ENCODE measurements at regions not wholly inside any gene's neighbourhood (a gene's known extent, or its start where the extent isn't known, plus 50 kb on each side); places are given as distances from the start of the nearest gene placed in this dataset.

DNA sequence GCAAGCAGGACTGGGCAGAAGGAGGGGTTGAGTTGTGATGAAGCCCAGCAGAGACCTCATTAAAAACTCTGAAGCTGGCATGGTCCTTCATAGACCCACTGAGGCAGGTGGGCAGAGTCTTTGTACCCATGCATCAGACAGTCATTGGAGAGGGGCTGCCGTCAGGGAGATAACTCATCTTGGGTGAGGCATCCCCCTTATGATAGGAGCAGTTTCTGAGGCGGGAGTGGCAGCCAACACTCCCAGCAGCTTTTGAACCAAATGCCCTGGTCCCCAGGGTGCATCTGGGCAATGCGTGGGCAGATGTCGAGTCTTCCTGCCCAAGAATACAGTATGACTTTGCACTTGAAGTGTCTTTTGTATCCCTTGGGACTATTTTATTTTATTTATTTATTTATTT, 68.1 kb downstream of the HTR5A start:
- no peak for DNase-seq (ENCODE audit: low spot score)

DNA sequence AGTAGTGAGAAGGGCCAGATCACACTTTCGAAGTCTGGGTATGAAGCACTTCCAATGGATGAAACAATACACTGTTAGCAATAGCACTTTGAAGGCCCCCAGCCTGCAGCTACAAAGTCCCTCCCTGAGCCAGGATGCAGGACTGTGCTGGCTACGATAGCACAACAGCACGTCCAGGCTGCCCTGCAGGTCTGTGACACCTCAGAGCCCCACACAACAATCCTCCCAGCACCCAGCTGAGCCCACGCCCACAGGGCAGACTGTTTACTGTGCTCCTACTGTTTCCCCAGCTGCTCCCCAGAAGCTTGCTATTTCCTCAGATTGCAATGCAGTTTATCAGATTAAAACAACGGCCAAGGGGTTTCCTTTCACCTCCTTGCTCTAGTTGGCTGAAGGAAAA, 71.4 kb downstream of the HTR5A start:
- no peak for DNase-seq (ENCODE audit: low spot score)

DNA sequence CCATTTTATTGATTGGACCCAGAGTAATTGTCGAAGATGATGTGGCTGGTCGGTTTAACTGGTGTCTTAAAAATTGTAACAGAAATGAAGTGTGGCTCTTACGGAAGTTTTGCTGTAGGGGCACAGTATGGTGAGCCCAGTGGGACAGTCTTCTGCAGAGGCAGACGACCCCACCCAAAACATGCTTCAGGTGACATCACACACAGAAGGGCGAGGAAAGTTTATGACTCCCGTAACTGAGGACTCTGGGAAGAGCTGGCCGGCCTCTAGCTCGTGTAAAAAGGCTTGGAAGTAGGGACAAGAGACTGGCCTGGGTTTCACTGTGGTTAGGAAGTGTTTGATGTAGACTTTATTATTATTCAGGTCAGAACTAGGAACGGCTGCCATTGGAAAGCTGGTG, 73.3 kb downstream of the HTR5A start:
- DNase-seq (ENCODE audit: low spot score), result no peak

DNA sequence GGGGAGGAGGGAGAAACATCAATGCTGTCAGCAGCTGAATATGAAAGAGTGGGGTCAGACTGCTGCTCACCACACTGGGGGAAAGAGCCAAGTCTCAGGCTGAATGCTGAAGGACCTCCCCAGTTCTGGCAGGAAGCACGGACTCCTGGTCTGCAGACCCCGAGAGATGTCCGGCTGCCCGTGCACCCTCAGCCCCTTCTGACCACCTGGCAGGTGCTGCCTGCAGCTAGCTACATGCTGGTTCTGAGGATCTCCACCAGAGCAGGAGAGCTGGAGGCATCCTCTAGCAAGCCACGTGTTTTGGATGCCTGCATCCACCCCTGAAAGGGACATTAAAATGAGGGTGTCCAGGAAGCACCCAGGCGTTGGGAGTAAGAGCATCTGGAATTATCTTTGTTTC, 74.2 kb downstream of the HTR5A start:
- no peak for DNase-seq (ENCODE audit: low spot score)

DNA sequence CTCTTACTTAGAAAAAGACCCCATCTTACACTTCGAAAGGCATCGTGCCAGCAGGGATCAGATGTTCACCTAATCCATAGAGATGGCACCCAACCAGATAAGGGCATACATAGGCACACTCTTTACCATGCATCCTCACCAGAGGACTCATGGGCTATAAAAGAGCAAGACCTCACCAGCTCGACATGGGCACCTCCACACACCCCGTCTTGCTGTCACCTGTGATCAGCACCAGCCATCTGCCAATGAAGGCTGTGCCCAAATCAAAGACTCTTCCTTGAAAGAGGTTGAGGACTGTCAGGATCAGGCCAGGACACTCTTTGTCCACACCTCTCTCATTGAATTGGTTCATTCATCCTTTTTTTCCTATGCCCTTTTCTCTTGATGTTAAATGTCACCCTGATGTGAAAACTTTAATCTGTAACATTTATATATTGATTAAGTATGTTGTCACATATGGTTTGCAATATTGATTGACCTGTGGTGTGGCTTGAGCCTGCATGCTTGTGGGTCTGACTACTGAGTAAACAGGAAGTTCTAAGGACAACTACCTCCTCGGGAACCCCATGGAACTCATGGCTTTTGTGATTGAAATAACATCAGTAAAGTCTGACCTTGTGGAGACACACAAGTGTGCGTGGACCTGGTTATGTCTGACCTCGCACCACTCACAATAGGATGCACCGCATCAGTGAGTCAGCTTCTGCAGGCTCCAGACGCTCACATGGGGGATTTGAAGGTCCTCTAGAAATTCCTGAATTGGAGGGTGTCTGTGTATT, 75.5 kb downstream of the HTR5A start:
- no peak for DNase-seq (ENCODE audit: low spot score)

DNA sequence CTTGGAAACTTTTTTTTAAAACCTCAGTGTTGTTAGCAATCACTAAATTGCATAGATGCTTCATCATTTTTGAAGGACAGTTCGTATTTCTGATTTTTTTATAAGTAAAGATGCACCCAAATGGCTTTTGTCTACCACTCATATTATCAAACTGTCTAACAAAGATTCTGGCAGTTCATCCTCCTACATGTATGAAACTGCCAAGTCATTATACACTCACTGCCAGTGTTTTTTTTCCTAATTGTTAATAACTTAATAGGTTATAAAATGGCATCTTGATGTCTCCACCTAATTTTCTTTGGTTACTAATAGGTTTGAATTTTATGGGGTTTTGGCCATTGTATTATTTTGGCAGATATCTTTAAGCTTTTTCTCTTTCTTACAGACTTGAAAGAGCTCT, 77.0 kb downstream of the HTR5A start:
- DNase-seq (ENCODE audit: low spot score), result no peak

DNA sequence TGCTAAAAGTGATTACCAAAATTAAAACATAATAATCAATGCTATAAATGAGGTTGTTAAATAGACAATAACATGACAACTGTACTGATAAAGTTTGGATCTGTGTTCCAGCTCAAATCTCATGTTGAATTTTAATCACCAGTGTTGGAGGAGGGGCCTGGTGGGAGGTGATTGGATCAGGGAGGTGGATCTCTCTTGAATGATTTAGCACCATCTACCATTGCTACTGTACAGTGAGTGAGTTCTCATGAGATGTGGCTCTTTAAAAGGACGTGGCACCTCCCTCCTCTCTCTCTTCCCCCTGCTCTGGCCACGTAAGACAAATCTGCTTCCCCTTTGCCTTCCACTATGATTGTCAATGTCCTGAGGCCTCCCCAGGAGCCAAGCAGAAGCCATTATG, 77.5 kb downstream of the HTR5A start:
- DNase-seq (ENCODE audit: low spot score), result no peak

DNA sequence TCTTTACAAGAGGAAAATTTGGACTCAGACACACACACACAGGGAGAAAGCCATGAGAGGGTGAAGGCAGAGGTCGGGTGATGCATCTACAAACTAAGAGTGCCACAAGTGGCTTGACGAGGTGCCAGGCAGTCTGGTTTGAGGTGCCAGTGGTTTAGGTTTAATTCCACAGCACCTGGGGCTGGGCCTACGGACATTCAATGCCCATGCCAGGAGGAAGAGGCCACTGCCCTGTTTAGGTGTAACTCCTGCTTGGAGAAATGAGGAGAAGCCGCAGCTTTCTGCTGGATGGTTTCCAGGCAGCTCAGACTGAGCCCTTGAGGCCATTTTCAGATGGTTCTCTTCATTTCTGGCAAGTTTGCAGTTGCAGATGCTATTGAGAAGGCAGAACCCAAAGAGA, 83.6 kb downstream of the HTR5A start:
- DNase-seq (ENCODE audit: low spot score), result no peak

DNA sequence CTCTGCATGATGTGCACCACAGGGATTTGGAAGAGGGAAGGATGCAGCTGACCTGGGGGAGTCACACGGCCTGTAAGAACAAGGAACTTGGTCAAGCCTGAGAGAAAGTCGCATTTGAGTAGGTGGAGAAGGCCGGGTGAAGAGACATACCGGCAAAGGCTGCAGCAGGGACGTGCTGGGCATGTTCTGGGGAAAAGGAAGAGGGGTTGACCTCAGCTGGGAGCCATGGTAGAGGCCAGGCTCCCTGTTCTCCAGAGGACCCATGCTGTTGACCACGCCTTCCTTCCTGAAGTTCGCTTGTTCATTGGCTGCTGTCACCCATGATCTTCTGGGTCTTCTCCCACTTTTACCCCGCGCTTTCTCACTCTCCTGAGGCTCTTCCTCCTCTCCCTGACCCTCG, 84.5 kb downstream of the HTR5A start:
- DNase-seq (ENCODE audit: low spot score), result no peak

DNA sequence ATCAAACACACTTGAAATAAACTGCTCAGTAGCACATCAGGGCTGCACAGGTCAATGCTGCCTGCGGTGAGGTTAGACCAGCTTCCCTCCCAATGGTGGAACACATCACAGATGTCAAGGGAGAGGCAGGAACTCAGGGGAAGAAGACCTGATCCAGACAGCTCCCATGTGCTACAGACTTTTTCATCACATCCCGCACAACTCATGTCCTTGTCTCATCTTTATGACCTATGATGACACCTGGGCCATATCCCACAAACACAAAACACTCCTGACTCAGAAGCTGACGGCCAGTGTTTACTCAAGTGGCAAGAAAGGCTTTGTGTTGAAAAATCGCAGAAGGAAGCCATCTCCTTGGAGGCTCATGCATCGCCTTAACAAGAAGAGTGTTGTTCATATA, 91.6 kb downstream of the HTR5A start:
- no peak for DNase-seq (ENCODE audit: low spot score)

DNA sequence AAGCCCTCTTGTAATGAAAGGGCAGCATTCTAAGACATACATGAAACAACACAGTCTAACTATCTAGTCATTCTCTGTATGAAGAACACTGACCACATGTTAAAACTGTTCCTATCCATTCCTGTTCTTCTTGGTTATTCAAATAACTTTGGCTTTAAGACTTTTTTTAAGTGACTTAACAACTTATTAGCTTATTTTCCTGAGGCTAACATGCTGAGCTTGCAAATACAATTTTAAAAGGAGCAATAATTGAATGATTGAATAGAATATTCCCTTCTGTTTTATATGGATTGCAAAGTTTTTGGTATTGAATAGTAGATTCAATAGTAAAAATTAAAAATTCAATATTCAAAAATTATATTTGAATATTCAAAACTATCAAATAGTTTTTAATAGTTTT, 92.3 kb downstream of the HTR5A start:
- DNase-seq (ENCODE audit: low spot score), result no peak

DNA sequence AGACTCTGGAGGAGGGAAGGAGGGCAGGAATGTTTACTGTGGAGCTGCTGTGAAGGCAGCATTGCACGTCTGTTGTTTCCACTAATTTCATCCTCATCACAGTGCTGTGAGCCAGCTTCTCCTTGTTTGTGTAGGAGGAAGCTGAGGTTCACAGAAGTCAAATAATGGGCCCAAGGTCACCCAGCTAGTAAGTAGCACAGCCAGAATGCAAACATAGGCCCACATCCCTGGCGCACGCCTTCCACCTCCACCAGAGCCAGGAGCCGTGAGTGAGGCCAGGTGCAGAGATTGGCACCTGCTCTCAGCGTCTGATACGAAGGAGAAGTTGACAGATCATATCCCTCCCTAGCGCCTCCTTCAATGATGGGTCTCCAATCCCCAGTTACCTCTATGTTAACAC, 93.6 kb downstream of the HTR5A start:
- DNase-seq (ENCODE audit: low spot score), result no peak

DNA sequence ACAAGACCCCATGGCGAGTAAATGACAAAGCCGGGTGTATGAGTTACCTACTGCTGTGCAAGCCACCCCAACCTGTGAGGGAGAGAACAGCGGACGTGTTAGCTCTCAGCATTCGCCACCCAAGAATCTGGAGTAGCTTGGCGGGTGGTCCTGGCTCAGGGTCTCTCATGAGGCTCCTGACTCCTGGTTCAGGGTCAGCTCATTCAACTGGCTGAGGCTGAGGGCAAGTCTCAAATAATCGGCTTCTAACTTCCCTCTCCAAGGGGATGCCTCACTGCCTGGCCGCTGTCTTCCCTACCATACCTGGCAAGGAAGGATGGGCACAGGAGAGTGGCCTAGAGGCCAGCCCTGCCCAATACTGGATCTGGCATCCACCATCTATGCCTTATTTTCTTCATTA, 94.2 kb downstream of the HTR5A start:
- no peak for DNase-seq (ENCODE audit: low spot score)

DNA sequence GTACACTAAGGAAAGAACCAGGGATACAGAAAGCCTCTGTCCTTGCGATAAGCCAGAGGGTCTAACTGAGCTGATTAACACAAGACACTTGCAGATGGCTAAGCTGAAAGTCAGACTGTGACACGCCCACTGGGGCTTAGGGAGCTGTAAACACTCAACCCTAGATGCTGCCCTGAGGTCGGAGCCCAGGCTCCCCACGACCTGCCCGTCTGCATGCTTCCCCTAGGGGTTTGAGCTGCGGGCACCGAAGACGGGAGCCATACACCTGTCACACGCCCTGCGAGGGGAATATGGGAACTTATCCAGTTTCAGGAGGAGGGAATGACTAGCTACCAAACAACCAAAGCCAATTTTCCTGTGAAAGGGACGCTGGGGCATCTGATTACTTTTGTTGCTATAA, 96.0 kb downstream of the HTR5A start:
- DNase-seq (ENCODE audit: low spot score), result no peak

DNA sequence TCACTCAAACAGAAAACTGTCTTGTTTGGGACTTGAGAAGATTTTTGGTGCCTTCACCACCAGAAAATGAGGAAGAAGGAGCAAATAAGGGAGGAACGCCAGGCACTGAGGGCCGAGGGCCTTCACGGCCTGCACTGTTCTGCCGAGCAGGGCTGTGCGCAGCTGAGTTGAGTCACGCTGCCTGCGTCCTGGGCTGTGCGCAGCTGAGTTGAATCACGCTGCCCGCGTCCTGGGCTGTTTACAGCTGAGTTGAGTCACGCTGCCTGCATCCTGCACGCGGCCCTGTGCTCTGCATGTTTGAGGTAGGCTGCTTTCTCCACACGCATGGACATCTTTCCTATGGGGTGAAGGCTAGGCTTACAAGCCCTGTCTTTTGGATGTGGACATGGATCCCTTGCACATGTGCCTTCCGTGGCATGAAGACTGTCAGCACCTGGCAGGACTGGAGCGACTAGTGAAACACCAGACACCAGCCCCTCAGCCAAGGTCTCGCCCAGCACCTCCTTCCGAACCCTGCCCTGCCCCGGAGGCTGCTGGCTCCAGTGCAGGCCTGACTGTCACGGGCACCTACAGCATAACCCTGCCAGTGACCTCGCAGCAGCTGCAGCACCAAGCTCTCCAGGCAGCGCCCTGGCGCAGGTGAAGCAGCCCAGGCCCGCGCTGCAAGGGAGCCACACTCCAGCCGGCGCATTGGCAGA, 96.7 kb downstream of the HTR5A start:
- DNase-seq (ENCODE audit: low spot score), result no peak

DNA sequence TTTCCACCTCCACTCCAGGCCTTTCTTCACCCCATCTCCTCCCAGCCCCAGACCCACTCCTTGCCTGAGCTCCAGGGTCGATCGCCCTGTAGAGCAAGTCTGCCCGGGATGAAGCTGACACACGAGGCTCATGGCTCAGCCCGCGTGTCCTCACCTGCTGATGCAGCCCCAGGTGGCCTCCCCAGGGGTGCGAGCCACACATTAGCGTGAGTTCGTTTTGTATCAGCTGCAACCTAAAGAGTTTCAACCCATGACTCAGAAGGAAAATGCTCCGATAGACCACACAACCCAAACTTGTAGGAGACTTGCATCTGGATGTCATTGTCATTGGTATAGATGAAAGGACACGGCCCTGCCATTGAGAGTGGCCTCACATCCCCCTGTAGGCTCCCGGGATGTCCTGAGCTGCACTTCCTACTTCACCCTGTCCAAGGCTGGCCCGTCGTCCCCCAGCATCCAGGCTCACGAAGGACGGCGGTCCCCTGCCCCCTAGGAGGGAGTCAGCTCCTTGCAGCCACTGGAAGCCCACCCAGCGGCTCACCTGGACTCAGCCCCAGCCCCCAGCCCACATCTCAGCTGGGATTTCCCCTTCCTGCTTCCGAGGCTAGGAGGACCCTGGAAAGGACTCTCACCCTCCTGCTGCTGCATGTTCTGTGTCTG, 97.7 kb downstream of the HTR5A start:
- no peak for DNase-seq (ENCODE audit: low spot score)

DNA sequence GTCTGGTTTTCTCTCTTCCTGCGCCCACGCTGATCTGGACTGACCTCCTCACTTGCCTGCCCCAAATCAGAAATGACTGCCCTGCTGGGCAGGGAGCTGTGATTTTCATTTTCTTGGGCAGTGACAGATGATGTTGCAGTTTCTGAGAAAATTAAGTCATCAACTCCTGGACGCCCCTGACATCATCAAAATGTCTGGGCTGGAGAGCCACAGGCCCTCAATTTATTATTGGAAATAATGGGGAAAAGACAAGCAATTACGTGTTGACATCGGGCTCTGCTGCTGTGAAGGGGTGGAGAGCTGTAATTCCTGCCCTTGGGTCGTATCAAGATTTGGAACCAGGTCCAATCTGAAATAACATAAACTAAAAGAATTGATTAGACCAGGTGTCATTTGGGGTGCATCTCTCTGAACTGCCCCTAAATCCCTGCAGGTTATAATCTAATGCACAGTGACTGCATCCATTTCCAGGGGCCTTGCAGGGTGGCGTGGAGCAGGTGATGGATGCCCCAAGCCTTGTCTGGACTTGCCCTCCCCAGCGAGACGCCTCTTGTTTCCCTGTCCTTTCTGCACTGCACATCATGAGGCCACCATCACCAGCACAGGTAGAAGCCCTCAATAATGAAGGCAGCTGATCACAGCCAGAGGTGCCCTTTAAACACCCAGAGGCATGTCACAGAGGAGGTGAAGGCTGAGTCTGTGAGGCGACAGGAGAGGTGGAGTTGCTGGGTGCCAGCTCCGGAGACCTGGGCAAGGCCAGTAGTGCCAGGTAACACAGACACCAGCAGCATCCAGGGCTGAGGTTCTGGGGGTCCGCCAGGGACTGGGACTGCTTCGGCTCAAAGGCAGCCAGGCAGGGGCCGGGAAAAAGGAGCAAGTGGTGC, 98.7 kb downstream of the HTR5A start:
- no peak for DNase-seq (ENCODE audit: low spot score)

DNA sequence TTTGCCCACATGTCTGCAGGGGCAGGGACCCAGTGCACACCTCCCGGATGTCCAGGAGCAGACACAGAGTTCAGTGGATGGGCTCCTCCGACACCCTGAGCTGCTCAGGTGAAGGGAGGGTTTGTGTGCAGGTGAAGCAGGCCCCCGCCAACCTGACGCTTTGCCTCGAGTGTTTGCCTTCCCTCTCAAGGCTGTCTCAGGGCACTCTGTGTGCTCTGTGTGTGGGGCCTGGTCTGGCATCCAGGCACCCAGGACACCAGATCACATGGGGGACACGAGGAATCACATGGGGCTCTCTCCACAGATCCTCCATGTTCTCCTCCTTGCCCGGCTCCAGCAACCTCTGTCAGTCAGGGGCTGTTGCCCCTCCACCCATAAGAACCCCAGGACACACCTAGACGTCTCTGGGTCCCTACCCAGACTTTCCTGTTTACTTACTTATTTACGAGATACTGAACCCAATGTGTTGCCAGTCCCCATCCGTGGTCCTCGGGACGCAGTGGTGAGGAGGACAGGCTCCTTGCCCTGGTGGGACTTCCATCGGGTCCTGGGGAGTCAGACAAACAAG, 99.5 kb downstream of the HTR5A start:
- no peak for DNase-seq (ENCODE audit: low spot score)

DNA sequence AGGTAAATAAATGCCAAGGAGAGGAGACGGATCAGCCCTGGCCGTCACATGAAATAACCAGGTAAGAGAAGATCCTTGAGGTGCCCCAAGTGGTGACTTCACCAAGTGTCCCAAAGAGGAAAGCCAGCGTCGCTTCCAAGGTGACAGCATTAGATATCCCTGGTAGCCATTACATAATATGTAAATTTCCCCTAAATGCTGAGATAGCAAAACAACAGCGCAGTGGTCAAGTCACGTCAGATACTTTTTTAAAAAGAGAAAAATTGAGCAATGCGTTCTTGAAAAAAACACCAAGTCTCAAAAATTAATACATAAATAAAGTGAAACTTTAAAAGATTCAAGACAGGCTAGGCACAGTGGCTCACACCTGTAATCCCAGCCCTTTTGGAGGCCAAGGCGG, 100.2 kb downstream of the HTR5A start:
- no peak for DNase-seq (ENCODE audit: low spot score)

DNA sequence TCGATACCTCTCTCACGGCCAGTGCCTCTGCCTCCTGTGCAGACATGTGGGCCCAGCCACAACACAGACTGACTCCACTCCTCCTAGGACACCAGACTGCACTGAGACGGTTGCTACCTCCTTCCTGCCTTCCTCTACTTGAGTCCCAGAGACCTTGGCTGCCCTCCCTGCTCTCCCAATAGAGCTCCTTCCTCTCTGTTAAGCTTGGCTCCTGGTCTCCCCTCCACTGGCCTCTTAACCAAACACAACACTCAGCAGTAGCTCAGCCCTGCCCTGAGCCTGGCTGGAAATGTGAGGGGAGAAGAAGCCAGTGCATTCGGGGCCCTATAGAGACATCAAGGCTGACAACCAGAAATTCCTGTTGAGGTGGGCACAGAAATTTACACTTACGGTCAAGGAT, 102.0 kb downstream of the HTR5A start:
- DNase-seq (ENCODE audit: low spot score), result no peak

DNA sequence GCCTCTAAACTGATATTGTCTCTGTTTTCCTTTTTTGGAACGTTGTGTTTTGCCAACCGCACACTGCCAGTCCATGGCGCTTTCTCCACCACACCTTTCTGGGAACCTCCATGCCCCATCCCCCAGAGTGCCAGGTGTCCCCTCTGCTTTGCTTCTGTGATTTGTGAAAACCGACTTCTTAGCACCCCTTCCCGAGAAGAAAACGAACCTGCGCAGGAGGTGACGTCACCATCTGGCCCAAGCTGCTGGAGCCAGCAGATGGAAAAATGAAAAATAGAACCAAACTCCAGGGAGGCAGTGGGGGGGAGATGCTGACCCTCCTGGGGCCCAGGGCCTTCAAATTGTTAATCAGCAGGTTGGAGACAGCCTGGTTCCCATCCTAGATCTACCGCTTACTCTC, 103.8 kb downstream of the HTR5A start:
- no peak for DNase-seq (ENCODE audit: low spot score)

DNA sequence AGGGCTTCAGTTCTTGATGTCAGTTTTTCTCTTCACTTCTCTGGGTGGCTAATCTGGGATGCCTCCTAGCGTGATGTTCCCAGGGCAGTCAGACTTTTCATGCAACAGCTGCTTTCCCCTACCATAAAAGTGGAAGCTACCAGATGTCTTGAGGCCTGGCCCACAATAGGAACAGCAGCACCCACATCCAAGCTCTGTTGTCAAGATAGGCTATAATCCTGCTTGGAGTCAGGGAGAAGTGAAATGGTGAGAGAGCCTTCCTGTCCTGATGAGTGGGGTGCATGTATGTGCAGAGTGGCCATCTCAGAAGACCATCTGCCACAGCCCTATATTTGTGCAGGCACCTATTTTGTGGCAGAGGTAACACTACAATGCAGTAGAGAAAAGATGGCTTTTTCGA, 108.0 kb downstream of the HTR5A start:
- DNase-seq (ENCODE audit: low spot score), result no peak
